C4-2B (cell line): ENCODE measurements at regions not wholly inside any gene's neighbourhood (a gene's known extent, or its start where the extent isn't known, plus 50 kb on each side); places are given as distances from the start of the nearest gene placed in this dataset.

Experiments used
- H3K27ac ChIP-seq: fragments of 450-650 bp; 2 replicates; pipeline ENCODE4 v1.5.1; 2017
- ZFX ChIP-seq: fragments of 450-650 bp; IDR thresholded peaks from 2 replicates; pipeline ENCODE4 v1.6.1; 2017
- TF ChIP-seq, protein P1 (sequence below): fragments of 450-650 bp; conservative IDR thresholded peaks from 2 replicates; pipeline ENCODE4 v1.5.1; 2017; ENCODE audit warnings: mild to moderate bottlenecking

DNA sequence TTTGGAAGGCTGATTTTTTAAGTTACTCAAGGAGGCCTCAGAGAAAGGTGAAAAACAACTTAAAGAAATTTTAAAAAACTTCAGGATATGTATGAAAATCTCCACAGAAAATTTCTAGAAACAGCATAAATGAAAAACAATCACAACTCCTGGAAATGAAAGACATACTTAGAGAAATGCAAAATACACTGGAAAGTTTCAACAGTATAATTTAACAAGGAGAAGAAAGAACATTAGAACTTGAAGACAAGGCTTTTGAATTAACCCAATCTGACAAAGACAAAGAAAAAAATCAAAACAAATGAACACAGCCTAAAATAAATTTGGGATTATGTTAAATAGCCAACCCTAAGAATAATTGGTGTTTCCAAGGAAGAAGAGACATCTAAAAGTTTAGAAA is 300.5 kb downstream of the ANTXR2 start:
- TF ChIP-seq, protein P1, sequence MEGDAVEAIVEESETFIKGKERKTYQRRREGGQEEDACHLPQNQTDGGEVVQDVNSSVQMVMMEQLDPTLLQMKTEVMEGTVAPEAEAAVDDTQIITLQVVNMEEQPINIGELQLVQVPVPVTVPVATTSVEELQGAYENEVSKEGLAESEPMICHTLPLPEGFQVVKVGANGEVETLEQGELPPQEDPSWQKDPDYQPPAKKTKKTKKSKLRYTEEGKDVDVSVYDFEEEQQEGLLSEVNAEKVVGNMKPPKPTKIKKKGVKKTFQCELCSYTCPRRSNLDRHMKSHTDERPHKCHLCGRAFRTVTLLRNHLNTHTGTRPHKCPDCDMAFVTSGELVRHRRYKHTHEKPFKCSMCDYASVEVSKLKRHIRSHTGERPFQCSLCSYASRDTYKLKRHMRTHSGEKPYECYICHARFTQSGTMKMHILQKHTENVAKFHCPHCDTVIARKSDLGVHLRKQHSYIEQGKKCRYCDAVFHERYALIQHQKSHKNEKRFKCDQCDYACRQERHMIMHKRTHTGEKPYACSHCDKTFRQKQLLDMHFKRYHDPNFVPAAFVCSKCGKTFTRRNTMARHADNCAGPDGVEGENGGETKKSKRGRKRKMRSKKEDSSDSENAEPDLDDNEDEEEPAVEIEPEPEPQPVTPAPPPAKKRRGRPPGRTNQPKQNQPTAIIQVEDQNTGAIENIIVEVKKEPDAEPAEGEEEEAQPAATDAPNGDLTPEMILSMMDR = no peak
- TF ChIP-seq ZFX = no peak
- no peak overlapping the region for H3K27ac ChIP-seq

DNA sequence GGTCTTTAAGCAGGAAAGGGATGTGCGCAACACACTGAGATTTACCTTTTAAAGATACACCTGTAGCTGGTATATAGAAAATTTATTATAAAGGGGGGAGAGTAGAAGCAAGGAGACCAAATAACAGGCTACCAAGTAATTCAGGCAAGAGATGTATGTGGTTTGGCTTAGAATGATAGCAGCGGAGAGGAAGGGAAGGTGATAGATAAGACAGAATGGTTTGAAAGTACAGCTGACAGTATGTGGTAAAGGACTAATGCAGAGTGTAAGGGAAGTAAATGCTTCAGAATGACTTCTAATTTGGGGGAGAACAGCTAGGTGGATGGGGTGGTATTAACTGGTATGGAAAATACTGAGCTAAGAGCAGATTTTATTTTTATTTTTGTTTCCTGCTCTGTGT is 308.9 kb downstream of the ANTXR2 start:
- no peak overlapping the region for H3K27ac ChIP-seq
- TF ChIP-seq, protein P1 = no peak
- TF ChIP-seq ZFX = no peak

DNA sequence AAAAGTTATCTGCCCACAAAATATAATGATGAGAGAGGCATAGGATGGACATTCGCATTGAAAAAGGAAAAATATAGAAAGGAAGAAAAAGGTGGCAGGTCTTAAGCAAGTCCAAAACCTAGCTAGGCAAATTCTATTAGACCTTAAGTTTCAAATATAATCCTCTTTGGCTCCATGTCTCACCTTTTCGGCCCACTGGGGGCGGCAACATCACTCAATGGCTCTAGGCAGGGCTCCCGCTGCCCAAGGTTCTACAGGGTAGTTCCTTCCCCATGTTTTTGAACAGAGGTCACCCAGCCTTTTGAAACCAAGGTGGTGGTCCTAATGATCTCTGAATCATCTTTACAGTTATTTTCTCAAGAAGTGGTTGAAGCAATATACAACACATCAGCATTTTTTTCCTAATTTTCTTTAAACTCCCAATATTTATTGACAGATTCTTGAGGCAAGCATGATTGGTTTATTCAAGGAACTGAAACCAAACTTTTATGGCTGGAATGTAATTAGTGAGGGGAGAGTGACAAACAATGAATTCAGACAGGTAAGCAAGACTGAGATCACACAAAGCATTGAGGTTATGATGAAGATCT is 309.4 kb downstream of the ANTXR2 start:
- TF ChIP-seq ZFX = no peak
- TF ChIP-seq, protein P1 = no peak; the same call in 1 of the 2 replicates
- H3K27ac ChIP-seq = no peak overlapping the region

DNA sequence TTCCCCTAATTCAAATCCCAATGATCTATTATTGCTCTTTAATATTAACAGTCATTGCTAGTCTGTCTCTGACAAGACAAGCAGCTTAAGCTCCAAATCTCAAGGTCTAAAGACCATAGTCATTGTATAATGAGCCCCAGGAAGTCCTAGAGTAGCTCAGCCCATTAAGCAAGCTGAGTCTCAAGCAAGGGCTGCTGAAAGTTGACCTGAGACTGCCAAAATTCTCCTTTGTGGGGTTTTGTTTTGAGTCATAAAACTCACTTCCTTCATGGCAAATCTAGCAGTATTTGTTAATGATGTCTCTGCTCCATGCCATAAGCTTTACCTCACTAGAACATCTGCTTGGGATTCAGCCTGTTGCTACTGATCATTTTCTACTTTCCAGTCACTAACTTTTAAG is 313.2 kb downstream of the ANTXR2 start:
- TF ChIP-seq, protein P1 = no peak
- TF ChIP-seq ZFX = no peak

DNA sequence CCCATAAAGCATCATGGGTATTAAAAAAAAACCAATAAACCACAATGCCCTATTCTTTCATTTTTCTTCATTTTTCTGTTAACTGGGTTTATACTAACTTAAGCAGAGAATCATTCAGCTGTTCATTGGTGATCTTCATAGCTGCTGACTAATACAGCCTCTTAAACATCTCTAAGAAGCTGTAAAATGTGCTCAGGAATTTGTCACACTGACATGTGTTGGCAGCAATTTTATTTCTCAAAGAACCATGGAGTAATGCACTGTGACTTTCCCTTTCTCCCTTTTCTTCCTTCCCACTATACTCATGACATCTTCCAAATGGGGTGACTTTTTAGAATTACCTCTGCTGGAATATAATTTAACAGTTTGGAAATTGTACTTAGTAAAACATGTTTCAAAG is 315.4 kb downstream of the ANTXR2 start:
- TF ChIP-seq, protein P1 = no peak
- TF ChIP-seq ZFX = no peak
- no peak overlapping the region for H3K27ac ChIP-seq

More for the DNA sequence above, 313.2 kb downstream of the ANTXR2 start:
- H3K27ac ChIP-seq = no peak overlapping the region

DNA sequence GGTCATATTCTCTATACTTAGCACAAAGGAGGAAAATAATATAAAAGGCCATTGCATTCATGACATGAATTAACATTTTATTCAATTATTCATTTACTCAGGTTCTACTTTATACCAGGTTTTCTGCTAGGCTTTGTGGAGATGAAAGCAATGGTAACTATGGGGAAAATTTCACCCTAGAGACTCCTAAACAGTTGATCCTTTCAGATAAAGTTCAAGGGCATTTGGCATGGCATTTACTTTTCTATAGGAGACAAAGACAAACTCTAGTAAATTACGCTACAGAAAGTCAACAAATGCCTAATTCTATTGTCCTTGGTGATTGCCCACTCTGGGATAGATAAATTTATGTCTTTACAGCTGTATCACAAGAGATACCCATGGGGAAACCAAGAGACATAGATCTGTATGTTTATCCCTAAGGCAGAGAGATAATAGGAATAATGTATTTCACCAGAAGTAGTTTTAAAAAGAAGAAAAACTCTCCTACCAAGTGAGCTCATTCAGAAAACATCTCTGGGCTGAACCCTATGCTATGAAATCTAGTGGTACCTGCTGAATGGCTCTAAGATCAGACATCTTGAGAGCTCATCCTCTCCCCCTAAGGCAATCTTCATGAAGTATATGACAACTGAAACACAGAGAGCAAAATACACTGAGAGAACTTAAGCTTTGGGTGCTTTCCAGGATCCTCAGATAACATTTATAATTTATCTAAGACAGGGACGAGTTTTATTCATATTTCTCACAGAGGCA is 316.7 kb downstream of the ANTXR2 start:
- TF ChIP-seq, protein P1 = no peak
- no peak for TF ChIP-seq ZFX
- H3K27ac ChIP-seq = no peak overlapping the region

DNA sequence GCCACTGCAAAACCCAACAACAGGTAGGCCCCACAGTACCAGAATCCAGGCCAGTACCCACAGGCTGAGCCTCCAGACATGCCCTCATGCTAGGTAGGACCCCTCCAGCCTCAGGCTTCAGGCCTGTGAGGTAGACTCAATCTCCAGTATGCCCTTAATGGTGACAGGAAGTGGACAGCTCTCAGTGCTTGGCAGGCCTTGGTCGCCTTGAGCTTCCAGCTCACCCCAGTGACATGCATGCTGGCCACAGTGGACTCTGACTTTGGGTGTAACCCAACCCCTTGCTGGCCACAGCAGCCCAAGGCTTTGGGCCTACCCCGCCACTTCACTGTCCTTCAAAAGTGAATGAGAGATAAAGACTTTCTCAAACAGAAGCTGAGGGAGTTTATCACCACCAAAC is 324.2 kb downstream of the ANTXR2 start:
- TF ChIP-seq, protein P1 = no peak
- no peak for TF ChIP-seq ZFX
- H3K27ac ChIP-seq = no peak overlapping the region
